ENCODE measurements at regions not wholly inside any gene's neighbourhood (a gene's known extent, or its start where the extent isn't known, plus 50 kb on each side); places are given as distances from the start of the nearest gene placed in this dataset.

DNA sequence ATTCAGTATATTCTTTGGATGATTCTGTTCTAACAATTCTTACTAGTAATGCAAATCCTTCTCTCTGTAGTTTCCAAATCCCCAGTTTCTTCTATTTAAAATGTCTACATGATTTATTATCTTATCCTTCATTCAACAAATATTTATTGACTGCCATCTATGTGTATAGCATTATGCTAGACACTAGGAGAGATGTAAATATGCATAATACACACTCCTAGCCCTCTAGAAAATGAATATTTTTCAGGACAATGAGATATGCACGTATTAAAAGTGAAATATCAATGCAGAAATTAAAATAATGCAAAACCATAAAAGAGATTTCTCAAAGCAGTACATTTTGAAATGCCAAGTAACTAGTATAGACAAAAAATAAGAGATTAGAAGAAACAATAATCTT is 293.5 kb upstream of the CNR1 start:
- TF ChIP-seq CTCF (IDR thresholded peaks at IDR 0.05) (no peak), EP300 (IDR thresholded peaks at IDR 0.05) (no peak), POLR2A (IDR thresholded peaks at IDR 0.05) (no peak)

Data from tibial nerve (tissue), 4 donors.